Stimulated activated CD8-positive, alpha-beta memory T cell treated with anti-CD3 and anti-CD28 coated beads, Interleukin-15, amount 100 ng/mL, for 24 hours (primary cell): ENCODE measurements at regions not wholly inside any gene's neighbourhood (a gene's known extent, or its start where the extent isn't known, plus 50 kb on each side); places are given as distances from the start of the nearest gene placed in this dataset.
"Not testable (repeated sequence)": the region's sequence is repeated elsewhere in the genome, so short reads cannot be mapped to it uniquely, and the experiment has no call there.

Source experiments
- DNase-seq: peaks from one replicate; pipeline ENCODE4 v3.0.0-alpha.2; 2020; ENCODE audit warnings: low read depth

DNA sequence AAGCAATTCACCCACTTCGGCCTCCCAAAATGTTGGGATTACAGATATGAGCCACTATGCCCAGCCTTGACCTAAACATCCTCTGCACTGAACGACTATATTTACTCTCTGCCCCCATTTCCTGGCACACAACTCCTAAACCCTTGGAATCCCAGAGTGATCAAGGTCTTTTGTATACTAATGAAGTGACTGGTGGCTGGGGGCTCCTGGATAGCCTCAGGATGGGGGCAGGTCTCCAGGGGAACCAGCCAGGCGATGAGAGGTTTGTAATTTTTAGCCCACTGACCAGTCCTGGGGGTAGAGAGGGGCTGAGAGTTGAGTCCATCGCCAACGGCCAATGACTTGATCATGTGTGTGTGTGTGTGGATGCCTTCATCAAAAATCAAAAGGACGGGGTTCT lies 71.1 kb downstream of the FAM50B start:
- no peak for DNase-seq

DNA sequence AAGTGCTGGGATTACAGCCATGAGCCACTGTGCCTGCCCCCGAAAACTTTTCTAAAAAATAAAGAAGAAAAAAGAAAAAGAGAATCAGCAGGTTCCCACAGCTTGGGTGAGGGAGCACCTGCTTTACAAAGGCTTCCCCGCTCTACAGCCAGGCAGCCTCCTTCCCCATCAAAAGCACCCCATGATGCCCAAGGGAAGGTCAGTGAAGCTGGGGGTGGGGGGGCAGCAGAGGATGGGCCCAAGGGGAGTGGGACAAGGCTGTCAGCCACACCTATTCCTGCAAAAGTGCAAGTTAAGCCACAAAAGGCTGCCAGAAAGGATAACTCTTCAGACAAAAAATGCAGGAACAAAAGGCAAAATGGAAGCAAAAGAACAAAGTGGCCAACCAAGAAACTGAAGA lies 72.5 kb downstream of the FAM50B start:
- no peak for DNase-seq

DNA sequence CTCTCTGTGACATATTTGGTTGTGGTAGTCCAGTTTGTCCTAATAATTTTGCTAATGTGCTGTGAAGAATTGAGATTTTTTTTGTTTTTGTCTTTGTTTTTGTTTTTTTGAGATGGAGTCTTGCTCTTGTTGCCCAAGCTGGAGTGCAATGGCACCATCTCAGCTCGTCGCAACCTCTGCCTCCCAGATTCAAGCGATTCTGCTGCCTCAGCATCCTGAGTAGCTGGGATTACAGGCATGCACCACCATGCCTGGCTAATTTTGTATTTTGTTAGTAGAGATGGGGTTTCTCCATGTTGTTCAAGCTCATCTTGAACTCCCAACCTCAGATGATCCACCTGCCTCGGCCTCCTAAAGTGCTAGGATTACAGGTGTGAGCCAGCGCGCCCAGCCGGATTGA lies 73.4 kb downstream of the FAM50B start:
- DNase-seq: not testable (repeated sequence)

DNA sequence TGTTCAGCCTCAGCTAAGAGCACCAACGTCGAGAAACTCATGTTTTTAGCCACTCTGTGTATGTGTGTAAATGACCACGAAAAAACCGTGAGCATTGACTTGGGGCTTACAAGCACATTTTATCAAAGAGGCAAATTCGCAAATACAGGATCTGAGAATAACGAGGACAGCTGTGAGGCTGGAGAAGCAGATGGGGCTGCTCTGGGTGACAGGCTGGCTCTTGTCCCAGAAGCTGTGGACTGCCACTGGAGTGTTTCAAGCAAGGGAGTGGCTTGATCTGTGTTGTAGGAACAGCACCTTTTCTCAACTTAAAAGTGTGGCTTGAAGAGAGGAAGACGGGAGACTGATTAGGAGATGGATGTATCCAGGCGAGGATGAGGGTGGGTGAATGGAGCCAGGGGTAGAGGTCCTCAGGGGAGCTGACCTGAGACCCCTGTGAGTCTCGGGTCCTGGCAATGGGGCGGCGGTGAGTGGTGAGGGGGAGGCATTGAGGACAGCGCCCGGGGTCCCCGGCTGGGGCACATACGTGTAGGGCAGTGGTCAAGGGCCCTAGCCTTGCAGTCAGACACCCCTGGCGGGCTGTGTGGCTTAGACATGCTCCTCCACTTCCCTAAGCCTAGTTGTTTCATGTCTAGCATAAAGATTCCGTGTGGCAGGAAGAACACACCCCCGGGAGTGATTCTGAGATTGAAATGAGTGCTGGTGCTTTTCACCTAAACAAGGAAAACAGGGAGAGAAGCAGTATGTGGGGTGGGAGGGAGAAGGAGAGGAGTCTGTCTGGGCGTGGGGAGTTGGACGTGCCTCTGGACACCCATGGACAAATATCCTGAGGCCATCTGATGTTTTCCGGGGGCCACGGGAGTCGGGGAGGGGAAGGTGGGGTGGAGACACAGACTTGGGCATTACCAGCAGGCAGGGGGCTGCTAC lies 76.3 kb downstream of the FAM50B start:
- DNase-seq: not testable (repeated sequence)

DNA sequence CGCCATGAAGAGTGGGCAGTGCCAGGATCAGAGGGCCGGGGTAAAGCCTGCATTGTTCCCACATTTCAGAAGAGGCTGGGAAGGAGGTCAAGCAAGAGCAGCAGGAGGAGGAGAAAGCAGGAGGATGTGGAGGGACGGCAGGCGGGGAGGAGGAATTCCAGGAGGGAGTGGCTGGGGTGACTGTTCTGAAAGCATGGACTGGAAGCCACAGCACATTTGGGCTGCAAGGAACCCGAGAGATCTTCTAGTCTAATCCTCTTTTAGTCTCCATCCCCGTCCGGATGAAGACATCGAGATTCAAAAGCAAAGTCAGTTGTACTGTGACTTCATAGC lies 76.9 kb downstream of the FAM50B start:
- no peak for DNase-seq

DNA sequence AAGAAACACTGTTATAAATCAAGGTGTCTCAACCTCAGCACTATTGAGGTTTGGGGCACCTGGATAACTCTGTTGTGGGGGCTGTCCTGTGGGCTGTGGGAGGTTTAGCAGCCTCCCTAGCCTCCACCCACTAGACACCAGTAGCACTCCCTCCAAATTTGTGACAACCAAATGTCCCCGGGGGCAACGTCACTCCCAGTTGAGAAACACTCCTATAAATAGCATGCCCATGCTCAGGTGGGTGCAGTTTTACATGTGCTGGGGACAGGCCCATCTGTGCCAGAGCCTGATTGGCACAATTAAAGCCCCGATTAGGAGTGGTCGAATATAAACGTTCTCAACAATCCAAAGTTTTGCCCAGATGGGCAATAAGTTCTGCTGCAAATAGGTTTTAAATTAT lies 78.9 kb downstream of the FAM50B start:
- DNase-seq: no peak

DNA sequence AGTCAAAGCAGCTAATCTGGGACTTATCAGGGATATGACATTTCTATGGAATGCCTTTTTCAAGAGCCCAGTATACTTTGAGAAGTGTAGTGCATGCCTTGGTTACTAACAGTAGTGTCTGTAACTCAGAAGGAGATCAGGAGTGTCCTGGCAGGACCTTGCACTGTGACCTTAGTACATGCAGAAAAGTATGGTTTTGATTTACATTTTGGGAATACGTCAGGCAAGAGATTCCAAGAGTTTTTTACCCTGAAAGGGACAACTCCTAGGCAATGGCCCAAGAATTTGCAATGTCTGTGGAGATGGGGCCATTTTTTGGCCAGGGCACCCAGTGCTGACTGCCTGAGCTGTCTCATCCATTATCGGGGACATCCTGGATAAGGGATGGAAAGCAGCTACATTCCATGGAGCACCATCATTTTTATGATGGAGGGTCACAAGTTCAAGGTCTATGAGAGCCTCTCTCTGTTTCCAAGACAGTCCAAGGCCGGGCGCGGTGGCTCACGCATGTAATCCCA lies 80.2 kb downstream of the FAM50B start:
- DNase-seq: no peak

DNA sequence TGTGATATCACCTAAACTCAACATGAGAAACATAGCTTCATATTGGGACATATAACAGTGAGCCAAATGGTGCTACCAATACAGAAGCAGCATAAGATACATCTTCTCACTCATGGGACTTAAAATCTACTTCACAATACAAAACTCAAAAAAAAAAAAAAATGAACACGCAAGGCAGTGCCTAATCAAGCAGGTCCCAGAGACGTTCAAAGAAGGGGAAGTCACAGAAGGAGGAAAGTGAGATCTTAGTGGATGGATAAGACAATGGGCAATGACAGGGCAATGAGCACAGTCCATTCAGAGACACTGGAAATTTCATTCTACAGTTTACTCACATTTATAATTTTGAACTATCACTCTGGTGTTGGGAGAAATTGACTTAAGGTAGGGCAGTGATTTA lies 88.3 kb downstream of the FAM50B start:
- DNase-seq: no peak

DNA sequence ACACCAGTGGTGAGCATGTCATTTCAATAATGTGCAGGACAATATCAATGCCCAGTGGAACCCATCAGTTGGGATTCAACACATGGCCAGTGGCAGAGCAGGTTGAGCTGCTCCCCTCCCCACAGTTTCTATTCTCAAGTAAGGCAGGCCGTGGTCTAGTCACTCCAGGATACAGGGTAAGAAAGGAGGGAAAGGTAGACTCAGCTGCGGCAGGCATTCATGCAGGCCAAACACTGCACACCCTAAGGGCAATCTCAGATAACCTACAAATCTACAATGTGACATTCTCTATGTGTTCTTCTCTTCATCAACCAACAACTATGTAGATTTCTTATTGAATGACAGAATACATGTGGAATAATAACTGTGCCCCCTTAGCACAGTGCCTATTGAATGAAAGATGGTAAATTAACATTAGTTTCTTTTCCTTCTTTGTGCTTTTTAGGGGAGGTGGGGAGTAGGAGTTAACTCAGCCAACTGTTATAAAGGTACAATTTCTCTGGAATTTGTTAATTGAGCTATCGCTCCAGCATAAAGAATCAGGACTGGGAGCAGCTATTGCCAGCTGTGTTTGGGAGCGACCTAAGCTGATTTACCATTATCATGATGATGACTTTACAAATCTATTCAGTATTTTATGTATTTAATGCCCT lies 89.7 kb downstream of the FAM50B start:
- DNase-seq: no peak

DNA sequence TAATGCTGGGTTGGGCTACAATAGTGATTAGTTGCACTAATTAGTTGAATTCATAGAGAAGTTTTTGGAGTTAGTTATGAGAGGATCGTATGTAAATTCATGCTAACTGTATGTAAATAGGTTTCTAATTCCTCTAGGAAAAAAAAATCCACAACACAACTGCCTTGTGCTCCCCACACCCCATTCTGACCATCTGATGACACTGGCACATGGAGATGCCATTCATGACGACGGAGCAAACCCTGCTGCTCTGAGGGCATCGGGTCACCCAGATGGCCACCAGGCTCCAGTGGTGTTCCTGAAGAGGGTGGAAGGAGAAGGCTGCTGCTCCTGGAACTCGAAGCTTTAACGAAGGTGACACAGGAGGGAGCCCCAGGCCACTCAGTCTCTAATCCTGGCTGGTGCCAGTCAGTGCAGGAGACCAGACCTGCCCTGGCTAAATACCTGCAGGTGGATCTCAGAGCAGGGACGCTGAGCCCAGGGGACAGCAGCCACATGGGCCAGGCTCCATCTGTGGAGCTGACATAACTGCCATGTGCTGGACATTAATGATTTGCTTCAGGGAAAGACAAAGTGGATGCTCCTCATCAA lies 90.3 kb downstream of the FAM50B start:
- DNase-seq: no peak

DNA sequence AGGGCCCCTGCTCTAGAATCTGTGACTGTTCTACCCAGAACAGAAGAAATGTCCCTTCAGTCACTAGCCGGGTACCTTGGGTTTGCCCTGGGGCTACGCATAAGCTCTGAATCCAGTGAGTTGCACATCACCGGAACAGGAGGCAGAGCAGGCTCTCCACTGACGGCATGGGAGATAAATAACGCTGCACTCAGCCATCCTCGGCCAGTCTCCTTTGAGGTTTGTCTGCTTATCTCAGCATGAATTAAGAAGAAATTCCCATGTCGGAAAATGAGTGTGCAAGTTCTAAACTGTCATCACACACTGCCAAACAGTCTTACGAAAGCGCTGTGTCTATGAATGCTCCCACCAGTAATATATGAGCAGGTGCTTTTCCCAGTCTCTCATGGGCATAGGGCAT lies 90.8 kb downstream of the FAM50B start:
- DNase-seq: no peak

DNA sequence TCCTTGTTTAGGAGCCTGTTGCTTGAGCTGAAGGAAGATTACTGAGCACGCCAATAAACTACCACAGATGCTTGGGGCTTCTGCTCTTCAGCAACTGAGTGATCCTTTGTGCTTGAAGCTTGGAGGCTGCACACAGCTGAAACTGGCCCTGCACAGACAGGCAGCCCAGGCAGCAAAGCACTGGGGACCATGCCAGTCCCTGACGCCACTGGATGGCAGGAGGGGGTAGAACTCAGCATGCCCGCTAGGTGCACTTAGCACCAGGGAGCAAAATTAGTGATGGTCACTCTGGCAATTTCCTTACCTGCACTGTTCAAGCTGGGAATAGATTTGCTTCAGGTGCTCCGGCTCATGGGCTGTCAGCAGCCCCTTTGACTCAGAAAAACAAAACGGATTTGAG lies 91.5 kb downstream of the FAM50B start:
- DNase-seq: no peak

DNA sequence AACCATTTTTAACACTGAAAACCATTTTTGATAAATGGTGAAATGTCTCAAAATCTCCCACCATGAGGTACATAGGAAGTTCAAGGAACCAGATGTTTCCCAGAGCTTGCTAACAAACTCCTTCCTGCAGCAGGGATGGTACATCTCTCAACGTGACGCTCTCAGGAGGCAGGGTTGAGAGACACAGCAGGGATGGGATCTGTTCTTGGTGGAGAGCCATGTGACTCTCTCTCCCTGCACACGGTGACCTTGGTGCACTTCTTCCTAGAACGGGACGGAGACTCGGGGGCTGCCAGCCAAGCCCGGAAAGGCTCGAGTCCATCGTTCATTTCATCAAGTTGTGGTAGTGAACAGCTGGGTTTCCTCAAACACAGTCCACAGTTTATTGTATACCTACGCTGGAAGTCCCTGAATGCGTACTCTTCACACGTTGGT lies 94.2 kb downstream of the FAM50B start:
- DNase-seq: no peak

DNA sequence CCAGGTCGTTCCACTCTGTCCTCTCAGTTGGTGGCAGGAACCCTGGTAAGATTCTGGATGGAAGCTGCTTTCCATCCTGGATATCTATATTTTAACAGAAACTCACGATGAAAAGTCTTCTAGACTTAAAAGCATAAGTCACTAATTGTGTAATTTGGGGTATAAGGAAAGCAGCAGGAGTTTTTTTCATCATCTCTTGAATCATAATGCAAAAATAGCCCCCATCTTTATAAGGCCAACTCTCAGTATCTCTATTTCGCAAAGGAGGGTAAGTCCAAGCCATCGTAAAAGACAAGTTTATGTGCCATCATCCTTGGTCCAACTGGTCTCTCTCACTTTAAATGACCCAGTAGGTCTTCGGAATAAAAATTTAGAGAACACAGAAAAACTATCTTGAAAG lies 95.1 kb downstream of the FAM50B start:
- DNase-seq: no peak

DNA sequence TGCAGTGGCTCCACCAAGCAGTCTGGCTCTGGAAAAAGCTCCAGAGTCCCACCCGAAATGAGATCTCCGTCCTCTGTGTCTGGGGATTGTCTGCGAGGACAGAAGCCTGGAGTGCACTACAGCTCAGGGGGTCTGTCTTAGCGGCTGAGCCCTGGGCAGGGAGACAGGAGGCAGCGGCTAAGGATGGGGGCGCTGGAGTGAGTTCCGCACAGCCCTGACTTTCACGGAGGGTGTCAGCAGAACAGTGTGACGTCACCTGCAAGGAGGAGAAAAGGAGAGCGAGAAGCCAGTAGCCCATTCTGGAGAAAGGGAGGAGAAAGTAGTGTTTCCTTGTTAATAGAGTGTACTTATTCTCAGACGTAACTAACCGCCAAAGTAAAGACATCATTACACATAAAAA lies 97.6 kb downstream of the FAM50B start:
- no peak for DNase-seq

DNA sequence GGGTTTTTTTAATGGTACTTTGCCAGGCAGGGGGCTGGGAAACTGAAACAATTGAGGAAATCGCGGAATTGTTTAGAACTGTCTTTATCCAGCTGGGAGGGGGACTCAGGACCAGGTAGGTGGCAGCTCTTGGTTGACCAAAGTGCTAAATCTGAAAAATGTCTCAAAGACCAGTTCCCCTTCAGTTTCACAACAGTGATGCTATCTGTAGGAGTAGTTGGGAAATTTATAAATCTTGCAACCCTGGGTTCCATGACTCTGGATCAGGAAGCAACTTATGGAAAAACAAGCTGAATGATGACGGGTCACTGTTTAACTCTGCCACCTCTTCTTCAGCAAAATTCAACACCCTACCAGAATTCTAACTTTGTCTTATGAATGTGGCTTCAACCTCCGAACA lies 99.7 kb downstream of the FAM50B start:
- DNase-seq: no peak

DNA sequence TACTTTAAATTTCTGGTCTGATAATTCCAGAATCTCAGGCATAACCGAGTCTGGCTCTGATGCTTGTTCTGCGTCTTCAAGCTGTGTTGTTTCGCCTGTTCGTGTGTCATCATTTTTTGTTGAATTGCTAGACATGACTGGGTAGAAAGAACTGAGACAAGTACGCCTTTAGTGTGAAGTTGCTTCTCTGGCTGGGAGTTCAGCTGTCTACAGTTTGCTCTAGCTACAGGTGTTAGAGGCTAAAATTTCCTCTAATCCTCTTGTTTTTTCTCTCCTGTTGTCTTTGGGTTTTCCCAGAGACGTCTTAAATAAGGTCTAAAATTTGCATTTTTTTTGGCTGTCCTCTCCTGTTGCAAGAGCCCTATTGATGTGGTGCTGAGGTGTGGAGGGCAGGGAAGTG lies 100.3 kb downstream of the FAM50B start:
- no peak for DNase-seq

DNA sequence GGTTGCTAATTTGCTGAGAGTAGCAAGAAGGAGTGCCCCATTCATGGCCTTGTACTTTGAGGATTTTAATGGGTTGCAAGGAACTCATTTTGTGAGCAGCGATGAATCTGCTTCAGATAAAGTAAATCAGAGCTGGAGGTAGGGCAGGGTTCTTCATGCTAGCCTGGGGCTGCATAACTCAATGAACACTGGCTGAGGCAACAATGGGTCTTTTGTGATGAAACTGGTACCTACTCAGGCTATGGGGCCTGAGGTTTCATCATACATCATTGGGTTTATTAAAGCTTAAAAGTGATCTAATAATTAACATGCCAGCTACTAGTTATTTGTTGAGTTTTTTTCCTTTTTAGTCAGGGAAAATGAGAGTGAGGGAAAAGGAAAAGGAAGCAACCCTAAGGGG lies 106.9 kb downstream of the FAM50B start:
- DNase-seq: no peak

DNA sequence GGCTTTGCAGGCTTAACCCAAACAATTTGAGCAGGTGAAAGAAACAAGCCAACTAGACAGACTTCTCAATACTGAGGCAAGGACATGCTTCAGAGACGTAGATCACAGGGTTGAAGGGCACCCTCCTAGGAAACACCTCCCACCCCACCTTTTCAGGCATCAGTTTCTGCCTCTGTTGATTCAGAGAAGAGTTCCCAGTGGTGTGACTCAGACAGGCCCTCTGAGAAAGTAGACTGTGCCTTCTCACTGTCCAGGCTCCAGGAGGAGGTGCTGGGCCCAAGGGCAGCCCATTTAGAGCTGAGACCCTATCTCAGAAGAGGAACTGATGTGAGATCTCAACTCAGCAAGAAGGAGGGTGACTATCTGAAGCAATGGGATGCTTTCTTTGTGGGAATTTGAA lies 108.1 kb downstream of the FAM50B start:
- DNase-seq: no peak

DNA sequence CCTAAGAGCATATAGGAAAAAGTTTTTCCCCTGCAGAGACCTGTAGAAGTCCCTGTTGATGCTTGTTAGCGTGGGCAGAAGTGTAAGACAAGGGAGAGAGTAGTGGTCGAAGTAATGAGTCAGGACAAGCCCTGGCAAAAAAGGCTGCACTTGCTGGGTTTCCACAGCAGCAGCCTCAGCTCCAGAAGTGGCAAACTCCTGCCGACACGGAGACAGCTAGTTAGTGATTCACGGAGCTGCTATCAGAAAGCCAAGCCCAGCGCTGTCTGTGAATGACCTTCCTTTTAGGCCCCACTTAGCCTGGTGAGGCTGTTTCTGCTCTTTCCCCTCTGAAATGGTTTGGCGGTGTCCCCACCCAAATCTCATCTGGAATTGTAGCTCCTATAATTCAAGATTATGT lies 109.1 kb downstream of the FAM50B start:
- DNase-seq: no peak

DNA sequence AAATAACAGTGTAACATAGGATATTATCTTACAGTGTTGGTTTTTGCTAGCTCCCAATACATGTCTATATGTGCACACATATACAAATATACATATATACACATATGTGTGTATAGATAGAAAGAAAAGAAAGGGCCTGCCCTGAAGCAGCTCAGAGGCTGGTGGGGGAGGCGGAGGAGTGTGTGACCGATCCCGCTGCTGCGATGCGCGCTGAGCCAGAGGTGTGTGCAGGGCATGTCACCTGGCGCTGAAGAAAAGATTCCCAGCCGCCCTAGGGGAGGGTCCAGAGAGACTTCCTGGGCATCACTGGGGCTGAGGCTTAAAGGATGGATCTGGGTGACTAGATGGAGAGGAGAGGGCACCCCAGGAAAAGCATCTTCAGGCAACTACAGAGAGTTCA lies 110.2 kb downstream of the FAM50B start:
- no peak for DNase-seq

DNA sequence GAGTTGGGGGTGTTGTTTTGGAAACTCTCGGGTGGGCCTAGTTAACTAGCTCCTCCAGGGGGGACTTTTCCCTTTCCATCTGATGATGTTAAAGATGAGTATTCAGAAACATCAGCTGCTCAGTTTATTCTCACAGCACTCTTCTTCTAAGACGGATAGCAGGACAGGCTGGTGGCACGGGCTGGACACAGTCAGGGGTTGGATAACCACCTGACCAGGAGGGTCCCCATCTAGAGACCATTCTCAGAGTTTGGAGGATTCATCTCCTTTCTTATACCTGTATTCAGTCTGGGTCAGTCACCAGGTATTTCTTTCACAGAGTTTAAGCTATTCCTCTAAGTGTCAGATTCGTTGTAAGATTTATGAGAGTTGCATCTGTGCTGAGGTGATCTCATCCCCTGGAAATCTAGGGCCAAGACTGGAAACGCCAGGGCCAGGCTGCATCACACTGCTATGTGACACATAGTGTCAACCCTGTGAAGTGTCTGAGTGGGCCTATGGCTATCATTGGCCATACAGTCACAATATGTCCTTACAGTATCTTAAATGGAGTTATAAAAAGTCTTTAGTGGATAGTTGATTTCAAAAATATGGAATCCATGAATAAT lies 111.7 kb downstream of the FAM50B start:
- no peak for DNase-seq
